HL-60/S4 treated with phorbol 12-myristate 13-acetate at 8.2 ng/mL for 4 days and 3 days (cell line): ENCODE measurements at regions not wholly inside any gene's neighbourhood (a gene's known extent, or its start where the extent isn't known, plus 50 kb on each side); places are given as distances from the start of the nearest gene placed in this dataset.
"Not testable (repeated sequence)": the region's sequence is repeated elsewhere in the genome, so short reads cannot be mapped to it uniquely, and the experiment has no call there.

Source experiments
- in situ Hi-C: fragments of 300-500 bp; cut with MboI; formaldehyde crosslinking; loops from 2 replicates; pipeline ENCODE4 v1.15.0; 2022; ENCODE audit warnings: low sequenced_read_pairs

DNA sequence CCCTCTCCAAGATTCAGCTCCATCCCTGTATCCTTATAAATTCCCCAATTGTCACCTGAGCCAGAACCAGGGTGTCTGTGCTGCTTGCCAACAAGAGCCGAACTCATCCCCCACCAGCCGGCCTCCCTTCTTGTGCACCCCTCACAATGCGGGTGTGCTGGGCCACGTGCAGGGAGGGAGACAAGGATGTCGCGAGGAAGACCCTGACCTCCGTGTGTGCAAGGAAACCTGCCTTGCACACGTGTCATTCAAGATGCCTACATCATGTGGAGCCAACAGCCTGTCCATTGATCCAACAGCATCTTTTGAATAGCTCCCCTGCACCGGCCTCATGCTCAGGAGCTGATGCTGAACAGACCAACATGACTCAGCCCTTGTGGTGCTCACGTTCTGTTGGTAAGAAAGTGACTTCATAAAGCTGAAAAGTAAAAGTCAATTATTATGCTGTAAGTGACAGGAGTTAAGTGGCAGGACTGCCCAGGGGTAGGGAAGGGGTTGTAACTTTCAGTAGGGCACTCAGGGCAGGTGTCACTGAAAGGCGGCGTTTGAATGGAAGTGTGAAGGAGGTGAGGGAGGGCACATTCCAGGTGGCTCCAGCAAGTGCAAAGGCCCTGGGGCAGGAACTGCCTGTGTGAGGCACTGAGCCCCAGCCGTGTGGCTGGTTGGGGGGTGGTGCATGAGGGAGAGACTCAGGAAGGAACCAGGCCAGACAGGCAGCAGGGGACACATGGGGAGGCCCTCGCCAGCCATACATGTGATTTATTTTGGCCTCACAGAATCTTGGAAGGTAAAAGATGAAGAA, 302.2 kb downstream of the FOXL1 start:
- in situ Hi-C loops, result no loop called here

GRCh38 chr16:86881118-86881510, 302.8 kb downstream of the FOXL1 start:
- in situ Hi-C loops, result no loop called here

GRCh38 chr16:86881861-86882273, 303.5 kb downstream of the FOXL1 start:
- in situ Hi-C loops, result no loop called here

- in situ Hi-C loops, result no loop called here
Observed at GRCh38 chr16:86882586-86883280, 304.4 kb downstream of the FOXL1 start.

- in situ Hi-C loops, result no loop called here
Observed at GRCh38 chr16:86883583-86884389, 305.4 kb downstream of the FOXL1 start.

DNA sequence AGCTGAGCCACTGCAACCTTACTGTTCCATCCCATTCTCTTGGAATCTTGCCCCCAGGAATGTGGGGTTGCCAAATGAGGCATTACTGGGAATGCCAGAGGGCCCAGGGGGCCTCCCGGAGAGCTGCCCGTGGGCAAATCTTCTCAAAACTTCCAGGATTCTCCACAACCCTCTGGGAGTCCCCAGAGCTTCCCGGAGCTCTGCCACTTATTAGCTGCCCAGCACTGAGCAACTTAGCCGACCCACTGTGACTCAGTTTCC, 306.0 kb downstream of the FOXL1 start:
- in situ Hi-C loops, result no loop called here

- in situ Hi-C loops, result no loop called here
Observed at GRCh38 chr16:86885139-86885538, 306.8 kb downstream of the FOXL1 start.

GRCh38 chr16:86886651-86887050, 308.3 kb downstream of the FOXL1 start:
- in situ Hi-C loops, result no loop called here

- in situ Hi-C loops, result no loop called here
Observed at GRCh38 chr16:86887416-86887815, 309.1 kb downstream of the FOXL1 start.

DNA sequence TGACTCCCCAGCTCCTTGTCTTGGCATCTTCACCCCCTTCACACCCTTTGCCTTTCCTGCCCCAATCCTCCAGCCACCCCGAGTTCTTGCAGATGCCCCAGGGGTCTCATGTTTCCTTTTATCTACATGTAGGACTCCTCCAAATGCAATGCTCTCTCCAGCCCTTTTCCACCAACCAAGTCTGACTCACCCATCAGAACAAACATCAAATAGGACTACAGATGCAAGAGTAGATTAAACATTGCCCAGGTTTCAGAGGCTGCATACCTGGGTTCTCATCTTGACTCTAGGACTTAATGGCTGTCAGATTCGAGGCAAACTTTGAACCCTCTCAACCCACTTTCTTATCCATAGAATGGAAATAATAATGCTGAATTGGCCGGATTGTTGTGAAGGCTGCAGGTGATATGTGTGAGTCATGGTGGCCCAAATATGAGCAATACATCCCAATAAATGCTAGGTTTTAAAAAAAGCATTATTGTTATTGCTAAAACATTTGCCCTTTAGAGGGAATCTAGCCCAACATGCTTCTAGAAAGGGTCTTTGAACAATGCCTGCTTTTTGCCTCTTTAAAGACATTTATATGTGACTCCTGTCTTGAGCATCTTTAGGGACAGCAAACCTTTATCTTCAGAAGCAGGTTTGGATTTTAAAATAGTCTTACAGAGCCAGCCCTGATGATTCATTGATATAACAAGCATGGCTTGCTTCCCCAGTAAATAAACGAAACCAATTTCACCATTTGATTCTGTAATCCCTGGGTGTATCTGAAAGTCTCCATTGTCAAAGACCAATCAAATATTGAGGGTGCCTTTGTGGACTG, 310.1 kb downstream of the FOXL1 start:
- in situ Hi-C loops, result no loop called here

GRCh38 chr16:86889054-86889366, 310.7 kb downstream of the FOXL1 start:
- in situ Hi-C loops, result not testable (repeated sequence)

GRCh38 chr16:86889974-86890373, 311.6 kb downstream of the FOXL1 start:
- in situ Hi-C loops, result no loop called here

- in situ Hi-C loops, result no loop called here
Observed at GRCh38 chr16:86891121-86891520, 312.8 kb downstream of the FOXL1 start.

DNA sequence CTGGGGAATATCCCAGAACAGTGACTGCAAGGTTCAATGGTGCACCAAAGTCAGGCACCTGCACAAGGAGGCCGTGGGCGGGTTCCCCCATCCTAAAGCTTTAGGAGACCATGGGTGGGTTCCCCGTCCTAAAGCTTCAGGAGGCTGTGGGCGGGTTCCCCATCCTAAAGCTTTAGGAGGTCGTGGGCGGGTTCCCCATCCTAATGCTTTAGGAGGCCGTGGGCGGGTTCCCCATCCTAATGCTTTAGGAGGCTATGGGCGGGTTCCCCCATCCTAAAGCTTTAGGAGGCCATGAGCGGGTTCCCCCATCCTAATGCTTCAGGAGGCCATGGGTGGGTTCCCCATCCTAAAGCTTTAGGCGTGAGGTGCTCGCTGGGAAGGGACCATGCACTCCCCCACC, 313.3 kb downstream of the FOXL1 start:
- in situ Hi-C loops, result no loop called here

DNA sequence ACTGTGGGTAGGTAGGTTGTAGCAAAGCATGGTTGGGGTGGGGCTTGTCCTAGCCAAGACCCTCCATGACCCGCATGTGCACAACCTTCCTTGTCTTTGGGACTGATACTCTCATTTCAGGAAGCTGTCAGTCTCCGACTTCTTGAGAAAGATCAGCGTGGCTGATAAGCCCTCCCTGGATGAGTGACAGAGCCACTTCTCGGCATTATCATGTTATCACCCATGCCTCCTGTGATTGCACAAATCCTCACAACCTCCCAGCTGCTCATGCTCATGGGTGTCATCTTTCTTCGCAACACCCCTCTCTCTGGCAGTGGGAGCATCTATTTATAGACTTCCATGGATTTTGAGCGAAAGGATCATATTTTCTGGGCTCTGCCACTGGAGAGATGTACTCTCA, 314.2 kb downstream of the FOXL1 start:
- in situ Hi-C loops, result no loop called here

DNA sequence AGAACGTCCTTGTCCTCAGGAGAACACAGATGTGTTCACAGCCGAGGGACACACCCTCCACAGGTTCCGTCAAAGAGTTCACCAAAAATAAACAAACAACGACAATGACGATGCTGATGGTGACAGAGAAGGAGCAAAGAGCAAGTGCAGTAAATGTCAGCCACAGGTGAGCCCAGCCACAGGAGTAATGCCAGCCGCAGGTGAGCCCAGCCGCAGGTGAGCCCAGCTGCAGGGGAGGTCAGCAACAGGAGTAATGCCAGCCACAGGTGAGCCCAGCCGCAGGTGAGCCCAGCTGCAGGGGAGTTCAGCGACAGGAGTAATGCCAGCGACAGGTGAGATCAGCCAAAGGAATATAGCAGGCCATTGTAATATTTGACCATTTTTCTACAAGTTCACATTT, 315.2 kb downstream of the FOXL1 start:
- in situ Hi-C loops, result no loop called here

DNA sequence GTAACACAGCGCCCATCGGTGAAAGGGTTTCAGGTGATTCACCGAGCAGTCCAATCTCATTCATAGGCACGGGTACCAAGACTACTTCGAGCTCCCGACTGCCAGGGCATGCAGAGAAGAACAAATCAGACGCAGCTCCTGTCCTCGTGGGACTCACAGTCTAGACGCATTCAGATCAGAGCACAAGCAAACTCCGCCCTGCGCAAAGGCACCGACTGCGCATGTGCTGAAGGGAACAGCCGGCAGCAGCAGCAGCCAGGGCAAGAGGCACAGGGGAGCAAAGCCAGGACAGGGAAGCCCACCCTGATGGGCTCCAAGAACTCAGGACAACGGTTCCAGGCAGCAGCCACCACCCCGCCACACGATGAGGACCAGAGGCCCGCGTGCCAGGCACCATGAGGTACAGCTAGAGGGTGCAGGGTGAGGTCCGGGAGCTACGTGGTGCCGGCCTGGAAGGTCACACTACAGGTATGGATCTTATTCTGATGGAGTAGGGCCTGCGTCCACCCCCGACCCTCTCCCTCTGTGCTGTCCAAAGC, 315.7 kb downstream of the FOXL1 start:
- in situ Hi-C loops, result no loop called here

DNA sequence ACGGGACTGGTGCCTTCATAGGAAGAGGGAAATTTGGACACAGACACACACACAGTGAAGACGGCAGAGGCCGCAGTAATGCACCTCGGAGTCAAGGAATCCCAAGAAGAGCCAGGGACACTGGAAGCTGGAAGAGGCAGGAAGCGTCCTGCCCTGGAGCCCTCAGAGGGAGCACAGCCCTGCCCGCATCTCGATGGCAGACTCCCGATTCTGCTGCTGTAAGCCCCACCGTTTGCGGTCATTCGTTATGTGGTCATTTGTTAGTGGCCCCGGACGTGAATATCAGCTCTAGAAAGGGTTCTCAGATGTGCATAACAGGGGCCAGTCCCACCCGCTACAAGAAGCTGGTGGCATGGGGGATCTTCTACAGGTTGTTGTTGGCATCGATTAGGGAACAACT, 316.6 kb downstream of the FOXL1 start:
- in situ Hi-C loops, result no loop called here

- in situ Hi-C loops, result no loop called here
Observed at GRCh38 chr16:86895606-86896005, 317.3 kb downstream of the FOXL1 start.

DNA sequence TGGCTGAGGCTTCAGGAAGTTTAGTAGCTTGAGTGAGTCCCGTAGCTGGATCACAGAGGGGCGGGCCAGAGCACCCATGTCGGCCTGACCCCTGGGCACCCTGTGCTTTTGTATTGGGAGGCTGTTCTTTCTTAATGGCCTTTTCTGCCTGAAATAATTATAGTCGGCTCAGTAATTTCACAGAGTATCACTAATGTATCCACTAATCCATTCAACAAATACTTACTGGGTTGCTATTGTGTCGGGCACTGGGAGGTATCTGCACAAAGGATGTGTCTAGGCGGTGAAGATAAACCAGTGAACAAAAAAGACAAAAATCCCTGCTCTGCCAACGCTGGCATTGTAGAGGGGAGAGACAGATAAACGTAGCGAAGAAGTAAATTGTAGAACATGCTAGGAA, 318.6 kb downstream of the FOXL1 start:
- in situ Hi-C loops, result no loop called here

DNA sequence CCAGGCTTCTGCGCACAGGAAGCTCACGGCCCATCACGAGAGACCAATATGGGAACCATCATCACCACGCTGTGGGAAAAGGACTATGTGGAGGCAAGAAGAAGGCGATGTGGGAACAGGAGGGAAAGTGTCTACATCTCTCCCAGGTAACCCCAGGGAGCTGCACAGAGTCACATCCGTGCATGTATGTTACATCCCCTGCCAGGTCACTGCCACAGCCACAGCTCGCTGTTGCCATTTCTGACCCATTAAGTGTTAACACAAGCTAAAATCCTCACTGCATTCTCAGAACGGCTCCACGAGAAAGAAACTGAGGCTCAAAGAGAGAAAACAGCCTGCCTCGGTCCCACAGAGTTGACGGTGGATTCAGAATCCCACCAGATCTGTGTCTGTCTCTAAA, 319.1 kb downstream of the FOXL1 start:
- in situ Hi-C loops, result no loop called here
